Coronary artery (tissue), 2 donors: ENCODE measurements at regions not wholly inside any gene's neighbourhood (a gene's known extent, or its start where the extent isn't known, plus 50 kb on each side); places are given as distances from the start of the nearest gene placed in this dataset.

Experiments used
- DNase-seq: peaks from one replicate; pipeline ENCODE4 v3.0.0-alpha.2; 2017; ENCODE audit warnings: low spot score
- H3K27ac ChIP-seq, 2 donors: fragments of 200-600 bp; sonication (generic); one replicate each; pipeline ENCODE4 v1.5.1; 2016 to 2019
- H3K4me3 ChIP-seq: fragments of 200-600 bp; sonication (generic); 2 replicates; pipeline ENCODE4 v1.5.1; 2016; ENCODE audit warnings: mild to moderate bottlenecking, moderate library complexity
- TF ChIP-seq, protein P1 (sequence below): fragments of 200-600 bp; sonication (generic); IDR thresholded peaks from one replicate; pipeline ENCODE4 v1.5.1; 2019; ENCODE audit warnings: antibody characterized with exemption

DNA sequence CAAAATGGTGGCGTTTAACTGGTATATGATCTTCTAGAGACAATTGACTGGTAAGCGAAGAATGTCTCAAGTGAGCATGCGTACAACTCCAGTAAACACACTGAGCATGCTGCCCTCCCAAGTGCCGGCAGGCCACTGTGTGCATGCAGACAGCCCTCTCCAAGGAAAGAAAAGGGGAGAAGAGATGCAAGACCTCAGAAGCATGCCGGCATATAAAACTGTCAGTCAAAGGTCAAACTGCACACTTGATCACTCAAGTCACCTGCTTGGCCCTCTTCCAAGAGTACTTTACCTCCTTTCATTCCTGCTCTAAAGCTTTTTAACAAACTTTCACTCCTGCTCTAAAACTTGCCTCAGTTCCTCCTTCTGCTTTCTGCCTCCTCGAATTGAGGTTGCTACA lies 910.2 kb downstream of the TAF11L14 start:
- Histone ChIP-seq H3K4me3 (no peak overlapping the region), H3K27ac (no peak overlapping the region)
- no peak for DNase-seq
- TF ChIP-seq, protein P1, sequence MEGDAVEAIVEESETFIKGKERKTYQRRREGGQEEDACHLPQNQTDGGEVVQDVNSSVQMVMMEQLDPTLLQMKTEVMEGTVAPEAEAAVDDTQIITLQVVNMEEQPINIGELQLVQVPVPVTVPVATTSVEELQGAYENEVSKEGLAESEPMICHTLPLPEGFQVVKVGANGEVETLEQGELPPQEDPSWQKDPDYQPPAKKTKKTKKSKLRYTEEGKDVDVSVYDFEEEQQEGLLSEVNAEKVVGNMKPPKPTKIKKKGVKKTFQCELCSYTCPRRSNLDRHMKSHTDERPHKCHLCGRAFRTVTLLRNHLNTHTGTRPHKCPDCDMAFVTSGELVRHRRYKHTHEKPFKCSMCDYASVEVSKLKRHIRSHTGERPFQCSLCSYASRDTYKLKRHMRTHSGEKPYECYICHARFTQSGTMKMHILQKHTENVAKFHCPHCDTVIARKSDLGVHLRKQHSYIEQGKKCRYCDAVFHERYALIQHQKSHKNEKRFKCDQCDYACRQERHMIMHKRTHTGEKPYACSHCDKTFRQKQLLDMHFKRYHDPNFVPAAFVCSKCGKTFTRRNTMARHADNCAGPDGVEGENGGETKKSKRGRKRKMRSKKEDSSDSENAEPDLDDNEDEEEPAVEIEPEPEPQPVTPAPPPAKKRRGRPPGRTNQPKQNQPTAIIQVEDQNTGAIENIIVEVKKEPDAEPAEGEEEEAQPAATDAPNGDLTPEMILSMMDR: no peak

- TF ChIP-seq, protein P1: no peak
- no peak overlapping the region for H3K4me3 ChIP-seq
- H3K27ac ChIP-seq: no peak overlapping the region
These were observed 912.3 kb downstream of the TAF11L14 start for GRCh38 chr5:18546591-18546990.

DNA sequence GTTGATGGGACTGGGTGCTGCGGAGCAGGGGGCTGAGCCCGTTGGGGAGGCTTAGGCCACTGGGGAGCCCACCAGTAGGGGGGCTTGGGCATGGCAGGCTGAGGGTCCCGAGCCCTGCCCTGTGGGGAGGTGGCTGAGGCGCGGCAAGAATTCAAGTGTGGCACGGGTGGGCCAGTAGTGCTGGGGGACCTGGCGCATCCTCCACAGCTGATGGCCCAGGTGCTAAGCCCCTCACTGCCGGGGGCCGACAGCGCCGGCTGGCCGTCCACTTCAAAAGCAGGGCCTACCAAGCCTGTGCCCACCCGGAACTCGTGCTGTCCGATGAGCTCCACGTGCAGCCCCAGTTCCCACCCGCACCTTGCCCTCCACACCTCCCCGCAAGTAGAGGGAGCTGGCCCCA lies 917.5 kb downstream of the TAF11L14 start:
- no peak overlapping the region for H3K4me3 ChIP-seq
- TF ChIP-seq, protein P1: no peak
- DNase-seq: no peak
- H3K27ac ChIP-seq: no peak overlapping the region

More at GRCh38 chr5:18546591-18546990, 912.3 kb downstream of the TAF11L14 start:
- no peak for DNase-seq

- Histone ChIP-seq H3K4me3 (no peak overlapping the region), H3K27ac (no peak overlapping the region)
- DNase-seq: no peak
- TF ChIP-seq, protein P1: no peak
These were observed 919.0 kb downstream of the TAF11L14 start for GRCh38 chr5:18553269-18553668.

GRCh38 chr5:18560602-18561001 lies 926.3 kb downstream of the TAF11L14 start:
- no peak for DNase-seq
- TF ChIP-seq, protein P1: no peak
- Histone ChIP-seq H3K27ac (no peak overlapping the region), H3K4me3 (no peak overlapping the region)

DNA sequence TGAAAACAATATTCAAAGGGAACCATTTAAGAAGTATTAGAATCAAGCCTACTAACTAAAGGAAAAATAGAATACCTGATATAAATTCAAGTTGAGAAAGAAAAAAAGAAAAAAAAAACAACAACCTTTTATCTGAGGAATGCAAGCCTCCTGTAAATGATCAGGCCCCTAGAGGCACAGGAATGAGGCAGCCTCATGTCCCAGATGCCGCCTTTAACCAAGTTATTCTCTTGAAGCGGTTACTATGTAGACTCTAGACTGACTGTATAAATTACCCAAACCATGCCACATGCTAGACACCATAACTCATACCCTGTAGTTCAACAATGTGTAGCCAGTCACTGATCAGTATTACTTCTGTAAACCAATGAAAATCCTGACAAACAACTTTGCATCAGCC lies 929.6 kb downstream of the TAF11L14 start:
- TF ChIP-seq, protein P1: no peak
- Histone ChIP-seq H3K27ac (no peak overlapping the region), H3K4me3 (no peak overlapping the region)
- DNase-seq: no peak

DNA sequence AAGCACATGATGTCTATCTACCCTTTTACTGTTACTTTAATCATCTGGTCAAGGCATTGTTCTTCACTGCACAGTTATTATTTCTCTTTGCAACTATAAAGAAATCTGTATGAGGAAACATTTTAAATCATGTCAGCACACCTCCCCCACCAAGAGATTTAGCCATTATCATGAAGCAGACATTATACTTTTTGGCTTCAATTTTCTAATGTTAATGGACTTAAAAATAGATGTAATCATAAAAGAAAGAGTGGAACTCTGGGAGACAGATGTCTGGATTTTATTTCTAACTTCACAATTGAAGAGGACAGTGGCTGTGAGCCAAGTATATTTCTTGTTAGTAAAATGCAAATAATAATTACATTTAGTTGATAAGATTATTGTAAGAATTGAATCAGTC lies 932.4 kb downstream of the TAF11L14 start:
- no peak for DNase-seq
- TF ChIP-seq, protein P1: no peak
- H3K4me3 ChIP-seq: no peak overlapping the region
- no peak overlapping the region for H3K27ac ChIP-seq
